ENCODE measurements at regions not wholly inside any gene's neighbourhood (a gene's known extent, or its start where the extent isn't known, plus 50 kb on each side); places are given as distances from the start of the nearest gene placed in this dataset.

- H4K20me1 ChIP-seq (ENCODE audit: insufficient read depth, poor library complexity, severe bottlenecking), result no peaks in the 10 kb centered on the region
- no peak overlapping the region for H2AFZ ChIP-seq
- H3K4me1 ChIP-seq (ENCODE audit: insufficient read depth), result no peaks in the 10 kb centered on the region
- DNase-seq (ENCODE audit: low spot score), result no peak
- H3K36me3 ChIP-seq (replicated peaks; ENCODE audit: insufficient read depth, low read depth), result no peaks in the 10 kb centered on the region
- no peak overlapping the region for H3K27ac ChIP-seq
- no peak overlapping the region for H3K4me2 ChIP-seq
- no peaks in the 10 kb centered on the region for H3K9me3 ChIP-seq (ENCODE audit: low read depth)
- no peaks in the 10 kb centered on the region for H3K79me2 ChIP-seq
- 96% methylated on average over 2 of the region's 2 CpGs for WGBS (ENCODE audit: low lambda C conversion rate, missing lambda C conversion rate)
- TF ChIP-seq EZH2 (IDR thresholded peaks at IDR 0.05; ENCODE audit: borderline replicate concordance) (no peak), EZH2phosphoT487 (IDR thresholded peaks at IDR 0.05; ENCODE audit: low read depth, severe bottlenecking, unreplicated experiment) (no peak)
- TF ChIP-seq, protein P1, sequence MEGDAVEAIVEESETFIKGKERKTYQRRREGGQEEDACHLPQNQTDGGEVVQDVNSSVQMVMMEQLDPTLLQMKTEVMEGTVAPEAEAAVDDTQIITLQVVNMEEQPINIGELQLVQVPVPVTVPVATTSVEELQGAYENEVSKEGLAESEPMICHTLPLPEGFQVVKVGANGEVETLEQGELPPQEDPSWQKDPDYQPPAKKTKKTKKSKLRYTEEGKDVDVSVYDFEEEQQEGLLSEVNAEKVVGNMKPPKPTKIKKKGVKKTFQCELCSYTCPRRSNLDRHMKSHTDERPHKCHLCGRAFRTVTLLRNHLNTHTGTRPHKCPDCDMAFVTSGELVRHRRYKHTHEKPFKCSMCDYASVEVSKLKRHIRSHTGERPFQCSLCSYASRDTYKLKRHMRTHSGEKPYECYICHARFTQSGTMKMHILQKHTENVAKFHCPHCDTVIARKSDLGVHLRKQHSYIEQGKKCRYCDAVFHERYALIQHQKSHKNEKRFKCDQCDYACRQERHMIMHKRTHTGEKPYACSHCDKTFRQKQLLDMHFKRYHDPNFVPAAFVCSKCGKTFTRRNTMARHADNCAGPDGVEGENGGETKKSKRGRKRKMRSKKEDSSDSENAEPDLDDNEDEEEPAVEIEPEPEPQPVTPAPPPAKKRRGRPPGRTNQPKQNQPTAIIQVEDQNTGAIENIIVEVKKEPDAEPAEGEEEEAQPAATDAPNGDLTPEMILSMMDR (IDR thresholded peaks at IDR 0.05; ENCODE audit: poor library complexity), result no peak
- no peaks in the 10 kb centered on the region for H3K27me3 ChIP-seq
- H3K9me2 ChIP-seq (replicated peaks; ENCODE audit: insufficient read depth), result no peaks in the 10 kb centered on the region
- H3K4me3 ChIP-seq, result no peak overlapping the region
Measured at GRCh38 chr10:108812906-108813305, 1110.4 kb downstream of the XPNPEP1 start.

DNA sequence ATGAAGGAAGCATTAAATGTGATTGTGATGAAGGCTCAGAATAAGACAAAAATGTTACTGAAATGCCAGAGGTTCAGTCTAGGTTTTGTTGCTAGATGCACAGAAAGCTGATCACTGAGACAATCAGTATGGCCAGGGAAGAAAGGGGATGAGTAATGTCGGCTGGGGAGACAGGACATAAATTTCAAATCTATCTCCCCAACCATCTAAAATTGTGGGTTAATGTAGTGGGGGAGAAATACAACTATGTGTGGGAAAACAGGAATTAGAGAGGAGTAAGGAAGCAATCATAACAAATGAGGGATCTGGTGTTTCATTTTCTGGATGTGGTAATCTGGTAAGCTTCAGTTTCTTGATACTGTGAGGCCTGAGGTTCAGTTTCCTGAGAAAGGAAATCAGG, 1111.0 kb downstream of the XPNPEP1 start:
- Histone ChIP-seq H3K4me1 (ENCODE audit: insufficient read depth) (no peaks in the 10 kb centered on the region), H3K4me2 (no peak overlapping the region), H3K27me3 (no peaks in the 10 kb centered on the region), H2AFZ (no peak overlapping the region), H3K36me3 (replicated peaks; ENCODE audit: insufficient read depth, low read depth) (no peaks in the 10 kb centered on the region), H3K9me2 (replicated peaks; ENCODE audit: insufficient read depth) (no peaks in the 10 kb centered on the region), H3K9me3 (ENCODE audit: low read depth) (no peaks in the 10 kb centered on the region), H4K20me1 (ENCODE audit: insufficient read depth, poor library complexity, severe bottlenecking) (no peaks in the 10 kb centered on the region), H3K4me3 (no peak overlapping the region), H3K27ac (no peak overlapping the region), H3K79me2 (no peaks in the 10 kb centered on the region)
- DNase-seq (ENCODE audit: low spot score), result no peak
- TF ChIP-seq, protein P1 (IDR thresholded peaks at IDR 0.05; ENCODE audit: poor library complexity), result no peak
- TF ChIP-seq EZH2phosphoT487 (IDR thresholded peaks at IDR 0.05; ENCODE audit: low read depth, severe bottlenecking, unreplicated experiment), result no peak
- TF ChIP-seq EZH2 (IDR thresholded peaks at IDR 0.05; ENCODE audit: borderline replicate concordance), result no peak
- WGBS (ENCODE audit: low lambda C conversion rate, missing lambda C conversion rate), result 78% methylated on average over 1 of the region's 1 CpG

DNA sequence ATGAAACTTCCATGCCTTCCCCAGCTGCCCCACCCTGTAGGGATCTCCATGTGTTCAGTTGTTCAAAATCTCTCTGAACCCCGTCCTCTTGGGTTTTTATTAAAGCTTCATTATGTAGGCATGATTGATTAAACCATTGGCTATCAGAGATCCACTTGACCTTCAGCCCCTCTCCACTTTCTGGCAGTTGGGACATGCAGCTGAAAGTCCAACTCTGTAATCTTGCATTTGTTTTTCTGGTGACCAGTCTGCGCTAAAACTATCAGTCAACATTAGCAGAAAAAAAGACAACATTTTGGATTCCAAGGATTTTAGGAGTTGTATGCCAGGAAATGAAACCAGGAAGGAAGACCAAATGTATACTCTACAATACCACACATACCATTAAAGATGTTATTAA, 1115.1 kb downstream of the XPNPEP1 start:
- 72% methylated on average over 2 of the region's 2 CpGs for WGBS (ENCODE audit: low lambda C conversion rate, missing lambda C conversion rate)
- no peak overlapping the region for H3K4me2 ChIP-seq
- no peaks in the 10 kb centered on the region for H3K27me3 ChIP-seq

More for the DNA sequence above, 1115.1 kb downstream of the XPNPEP1 start:
- H3K27ac ChIP-seq, result no peak overlapping the region
- H3K4me1 ChIP-seq (ENCODE audit: insufficient read depth), result no peaks in the 10 kb centered on the region
- H2AFZ ChIP-seq, result no peak overlapping the region
- TF ChIP-seq, protein P1 (IDR thresholded peaks at IDR 0.05; ENCODE audit: poor library complexity), result no peak
- TF ChIP-seq EZH2 (IDR thresholded peaks at IDR 0.05; ENCODE audit: borderline replicate concordance) (no peak), EZH2phosphoT487 (IDR thresholded peaks at IDR 0.05; ENCODE audit: low read depth, severe bottlenecking, unreplicated experiment) (no peak)
- no peaks in the 10 kb centered on the region for H3K9me3 ChIP-seq (ENCODE audit: low read depth)
- H3K9me2 ChIP-seq (replicated peaks; ENCODE audit: insufficient read depth), result no peaks in the 10 kb centered on the region
- H3K4me3 ChIP-seq, result no peak overlapping the region
- no peaks in the 10 kb centered on the region for H3K79me2 ChIP-seq
- H4K20me1 ChIP-seq (ENCODE audit: insufficient read depth, poor library complexity, severe bottlenecking), result no peaks in the 10 kb centered on the region
- DNase-seq (ENCODE audit: low spot score), result no peak
- H3K36me3 ChIP-seq (replicated peaks; ENCODE audit: insufficient read depth, low read depth), result no peaks in the 10 kb centered on the region
